IPS-NIHi7 (cell line): ENCODE measurements at regions not wholly inside any gene's neighbourhood (a gene's known extent, or its start where the extent isn't known, plus 50 kb on each side); places are given as distances from the start of the nearest gene placed in this dataset.

Source experiments
- DNase-seq: peaks from one replicate; pipeline ENCODE4 v3.0.0; 2012; ENCODE audit warnings: mixed read lengths; ENCODE audit errors: extremely low spot score

GRCh38 chr7:84547331-84547730 lies 352.7 kb upstream of the SEMA3A start:
- DNase-seq: no peak

- no peak for DNase-seq
Observed at GRCh38 chr7:84546403-84546802, 351.8 kb upstream of the SEMA3A start.

GRCh38 chr7:84538268-84538667 lies 343.7 kb upstream of the SEMA3A start:
- DNase-seq: no peak

- DNase-seq: no peak
Observed at GRCh38 chr7:84536271-84536870, 341.8 kb upstream of the SEMA3A start.

- DNase-seq: no peak
Observed at GRCh38 chr7:84535580-84536270, 341.1 kb upstream of the SEMA3A start.

- no peak for DNase-seq
Observed at GRCh38 chr7:84533182-84533581, 338.6 kb upstream of the SEMA3A start.

GRCh38 chr7:84532196-84532595 lies 337.6 kb upstream of the SEMA3A start:
- no peak for DNase-seq

GRCh38 chr7:84529480-84530205 lies 335.1 kb upstream of the SEMA3A start:
- no peak for DNase-seq

- no peak for DNase-seq
Observed at GRCh38 chr7:84528756-84529479, 334.3 kb upstream of the SEMA3A start.

GRCh38 chr7:84524714-84525694 lies 330.4 kb upstream of the SEMA3A start:
- no peak for DNase-seq

- no peak for DNase-seq
Observed at GRCh38 chr7:84513061-84513460, 318.5 kb upstream of the SEMA3A start.

GRCh38 chr7:84512055-84512454 lies 317.5 kb upstream of the SEMA3A start:
- DNase-seq: no peak

GRCh38 chr7:84510505-84510904 lies 315.9 kb upstream of the SEMA3A start:
- DNase-seq: no peak

- DNase-seq: no peak
Observed at GRCh38 chr7:84509522-84509921, 314.9 kb upstream of the SEMA3A start.

- no peak for DNase-seq
Observed at GRCh38 chr7:84508606-84509005, 314.0 kb upstream of the SEMA3A start.

GRCh38 chr7:84507529-84507928 lies 312.9 kb upstream of the SEMA3A start:
- no peak for DNase-seq

GRCh38 chr7:84506151-84506550 lies 311.6 kb upstream of the SEMA3A start:
- no peak for DNase-seq

- no peak for DNase-seq
Observed at GRCh38 chr7:84502239-84502638, 307.6 kb upstream of the SEMA3A start.

- DNase-seq: no peak
Observed at GRCh38 chr7:84497873-84498272, 303.3 kb upstream of the SEMA3A start.

- no peak for DNase-seq
Observed at GRCh38 chr7:84495128-84495527, 300.5 kb upstream of the SEMA3A start.
